ENCODE measurements at regions not wholly inside any gene's neighbourhood (a gene's known extent, or its start where the extent isn't known, plus 50 kb on each side); places are given as distances from the start of the nearest gene placed in this dataset.

GRCh38 chr2:129061069-129061768, 742.6 kb upstream of the HS6ST1 start:
- DNase-seq, result no peak

- DNase-seq, result no peak
Observed at GRCh38 chr2:129061769-129062121, 743.1 kb upstream of the HS6ST1 start.

- DNase-seq, result no peak
Observed at GRCh38 chr2:129062146-129062912, 743.7 kb upstream of the HS6ST1 start.

GRCh38 chr2:129067070-129067469, 748.4 kb upstream of the HS6ST1 start:
- DNase-seq, result no peak

- no peak for DNase-seq
Observed at GRCh38 chr2:129067953-129068352, 749.3 kb upstream of the HS6ST1 start.

- DNase-seq, result no peak
Observed at GRCh38 chr2:129068543-129068942, 749.9 kb upstream of the HS6ST1 start.

GRCh38 chr2:129069875-129070594, 751.4 kb upstream of the HS6ST1 start:
- no peak for DNase-seq

GRCh38 chr2:129070663-129071062, 752.0 kb upstream of the HS6ST1 start:
- no peak for DNase-seq

- no peak for DNase-seq
Observed at GRCh38 chr2:129071531-129071930, 752.9 kb upstream of the HS6ST1 start.

- no peak for DNase-seq
Observed at GRCh38 chr2:129074298-129074920, 755.7 kb upstream of the HS6ST1 start.

- DNase-seq, result no peak
Observed at GRCh38 chr2:129078548-129078947, 759.9 kb upstream of the HS6ST1 start.

- no peak for DNase-seq
Observed at GRCh38 chr2:129080715-129081476, 762.2 kb upstream of the HS6ST1 start.

- DNase-seq, result no peak
Observed at GRCh38 chr2:129085386-129085785, 766.7 kb upstream of the HS6ST1 start.

GRCh38 chr2:129087133-129087813, 768.6 kb upstream of the HS6ST1 start:
- DNase-seq, result no peak

- no peak for DNase-seq
Observed at GRCh38 chr2:129091620-129092019, 773.0 kb upstream of the HS6ST1 start.

GRCh38 chr2:129092956-129093355, 774.3 kb upstream of the HS6ST1 start:
- DNase-seq, result no peak

GRCh38 chr2:129101186-129101585, 782.5 kb upstream of the HS6ST1 start:
- no peak for DNase-seq

- DNase-seq, result no peak
Observed at GRCh38 chr2:129103936-129104878, 785.5 kb upstream of the HS6ST1 start.

GRCh38 chr2:129112181-129112580, 793.5 kb upstream of the HS6ST1 start:
- DNase-seq, result no peak

- DNase-seq, result no peak
Observed at GRCh38 chr2:129113776-129114175, 795.1 kb upstream of the HS6ST1 start.

GRCh38 chr2:129117434-129117833, 798.8 kb upstream of the HS6ST1 start:
- DNase-seq, result no peak

Measured in activated CD4-positive, CD25-positive, alpha-beta regulatory T cell treated with anti-CD3 and anti-CD28 coated beads, Interleukin-2, amount 50 U/mL, for 72 hours (primary cell).